ENCODE measurements at regions not wholly inside any gene's neighbourhood (a gene's known extent, or its start where the extent isn't known, plus 50 kb on each side); places are given as distances from the start of the nearest gene placed in this dataset.
A peak's percentile ranks its signal among the peaks of the same experiment; 100 is the strongest.
"Not testable (repeated sequence)": the region's sequence is repeated elsewhere in the genome, so short reads cannot be mapped to it uniquely, and the experiment has no call there.

- no peak for DNase-seq
Measured at GRCh38 chr7:108627476-108628051, 57.9 kb downstream of the DNAJB9 start.

DNA sequence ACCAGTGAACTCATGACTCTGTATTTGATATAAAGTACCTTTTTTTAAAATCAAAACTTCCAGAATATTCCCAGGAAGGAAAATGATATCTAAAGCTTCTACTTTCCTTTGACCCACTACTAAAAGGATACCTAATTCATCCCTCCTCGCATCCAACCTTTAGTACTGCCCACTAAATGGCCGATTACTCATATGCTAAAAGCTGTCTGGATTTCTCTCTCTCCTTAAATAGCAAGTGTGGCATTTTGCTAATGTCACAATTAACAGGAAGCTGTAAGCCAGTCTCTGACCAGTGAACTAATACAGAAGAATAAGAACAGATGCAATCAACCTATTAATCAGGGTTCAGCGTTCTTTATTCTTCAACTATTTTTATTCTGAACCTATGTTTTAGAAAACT is 59.0 kb downstream of the DNAJB9 start:
- no peak for DNase-seq

DNA sequence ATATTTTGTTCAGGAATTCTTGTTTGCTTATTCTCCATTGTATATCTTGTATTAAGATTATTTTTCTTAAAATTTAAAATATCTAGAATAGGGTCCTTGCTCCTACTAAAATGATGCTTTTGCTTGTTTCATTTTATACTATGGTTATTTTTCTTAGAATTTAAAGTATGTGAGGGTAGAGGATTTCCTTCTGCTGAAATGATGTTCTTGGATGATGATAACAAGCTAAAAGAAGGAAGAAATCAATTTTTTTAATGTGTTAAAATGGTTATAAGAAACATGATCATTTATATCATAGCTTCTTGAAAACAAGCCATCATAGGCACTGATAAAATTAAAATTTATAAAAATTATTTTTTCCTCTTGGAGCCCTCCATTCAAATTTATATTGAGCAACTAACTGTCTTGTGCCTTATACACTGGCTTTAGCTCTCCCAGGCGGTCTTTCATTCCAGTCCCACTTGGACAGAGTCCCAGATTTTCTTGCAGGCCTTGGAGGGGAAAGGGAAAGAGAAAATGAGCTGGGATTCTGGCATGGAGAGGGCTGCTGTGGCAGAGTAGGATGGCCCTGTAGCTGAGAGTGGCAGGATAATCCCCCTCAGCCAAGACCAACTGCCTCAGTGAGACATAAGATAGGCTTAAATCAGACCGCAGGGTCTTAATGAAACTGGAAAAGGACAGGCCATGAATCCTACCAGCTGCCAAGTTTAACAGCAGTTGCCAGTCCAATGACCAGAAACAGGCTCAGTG is 60.2 kb downstream of the DNAJB9 start:
- DNase-seq = no peak

- DNase-seq = no peak
Measured at GRCh38 chr7:108634036-108634435, 64.4 kb downstream of the DNAJB9 start.

DNA sequence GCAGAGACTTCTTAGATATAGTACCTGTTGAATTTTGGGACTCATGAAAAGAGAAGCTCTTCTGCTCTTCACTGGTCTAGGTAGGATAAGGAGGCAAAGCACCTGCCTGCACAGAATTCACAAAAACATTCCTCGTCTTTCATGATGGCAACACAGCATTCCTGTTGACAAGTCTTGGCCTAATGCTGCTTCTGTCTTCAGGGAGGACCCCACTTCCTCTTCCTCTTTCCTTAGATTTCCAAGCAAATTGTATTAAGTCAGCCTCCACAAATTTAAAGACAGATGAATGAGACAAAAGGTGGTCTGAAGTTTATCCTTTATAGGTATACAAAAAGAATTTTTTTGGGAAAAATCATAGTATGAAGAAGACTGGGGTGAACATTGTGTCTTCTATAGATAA is 64.9 kb downstream of the DNAJB9 start:
- DNase-seq = no peak

- DNase-seq = peak; percentile 59 to 70
Measured at GRCh38 chr7:108637049-108637621, 67.5 kb downstream of the DNAJB9 start.

- DNase-seq = no peak
Measured at GRCh38 chr7:108642126-108642525, 72.5 kb downstream of the DNAJB9 start.

DNA sequence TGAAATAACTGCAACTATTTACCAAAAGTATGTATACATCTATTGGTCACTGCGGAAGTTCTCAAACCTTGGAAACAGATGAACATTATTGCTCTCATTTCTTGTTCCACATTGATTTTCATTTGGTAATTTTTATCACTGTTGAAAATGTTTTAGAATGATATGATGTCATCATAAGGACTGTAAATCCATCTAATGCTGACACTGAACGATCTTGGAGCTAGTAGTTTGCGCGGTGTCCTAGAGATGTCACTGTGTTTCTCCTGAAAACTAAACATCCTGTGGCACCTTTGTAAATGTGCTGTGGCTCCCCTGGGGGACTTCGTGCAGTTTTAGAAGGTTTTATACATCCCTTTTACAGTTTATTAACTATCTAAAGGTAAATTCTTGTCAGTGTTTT is 73.5 kb downstream of the DNAJB9 start:
- DNase-seq = no peak

DNA sequence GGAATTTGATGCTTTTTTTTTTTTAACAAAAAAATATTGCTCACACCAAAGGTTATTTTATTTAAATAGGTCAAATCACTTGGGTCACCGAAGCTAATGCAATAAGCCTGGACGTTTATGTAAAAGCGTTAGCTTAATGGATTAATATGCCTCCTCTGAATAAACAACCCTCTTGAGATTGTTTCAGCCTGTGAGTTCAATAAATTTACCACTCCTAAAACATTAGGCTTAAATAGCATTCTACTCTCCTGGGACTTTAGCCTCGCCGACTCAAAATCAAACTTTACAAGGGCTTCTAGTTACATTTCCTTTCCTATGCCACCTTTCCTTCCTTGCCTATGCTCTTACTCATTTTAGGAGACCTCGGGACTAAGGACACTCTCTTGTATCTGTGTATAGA is 79.3 kb downstream of the DNAJB9 start:
- DNase-seq = no peak

- no peak for DNase-seq
Measured at GRCh38 chr7:108650467-108650866, 80.8 kb downstream of the DNAJB9 start.

DNA sequence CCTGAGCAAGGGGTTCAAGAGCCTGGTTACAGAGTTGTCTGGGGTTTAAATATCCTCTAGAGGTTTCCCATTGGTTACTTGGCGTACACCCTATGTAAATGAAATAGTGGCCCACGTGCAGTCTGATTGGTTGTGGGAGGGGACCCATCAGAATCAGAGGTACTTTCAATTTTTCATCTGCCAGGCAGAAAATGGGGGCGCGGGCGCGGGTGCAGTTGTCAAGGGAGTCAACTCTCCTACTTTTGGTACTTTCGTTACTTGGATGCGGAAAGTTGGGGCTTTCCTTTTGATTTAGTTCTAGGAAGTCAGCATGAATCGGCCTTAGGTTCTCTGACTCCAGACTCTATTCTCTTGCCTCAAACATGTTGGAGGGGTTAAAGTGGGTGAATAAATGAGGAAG is 83.2 kb downstream of the DNAJB9 start:
- DNase-seq = no peak

DNA sequence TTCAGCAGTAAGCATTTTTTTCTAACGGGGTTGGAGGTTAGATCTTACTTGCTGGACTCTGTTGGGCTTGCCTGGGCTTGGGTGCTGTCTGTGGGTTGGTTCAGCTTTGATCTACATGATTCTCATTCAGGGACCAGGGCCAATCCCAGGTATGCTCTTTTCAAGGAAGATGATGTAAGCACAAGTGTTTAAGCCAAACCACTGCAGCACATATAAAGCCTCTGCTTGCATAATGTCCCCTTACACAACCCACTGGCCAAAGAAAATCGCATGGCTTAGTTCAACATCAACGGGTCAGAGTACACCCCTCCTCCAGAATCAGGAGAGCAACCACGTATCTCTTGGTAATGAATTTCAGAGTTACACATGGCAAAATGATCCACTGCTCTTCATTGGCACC is 83.9 kb downstream of the DNAJB9 start:
- no peak for DNase-seq

GRCh38 chr7:108657140-108657726 is 87.6 kb downstream of the DNAJB9 start:
- DNase-seq = not testable (repeated sequence)

GRCh38 chr7:108659261-108659660 is 89.6 kb downstream of the DNAJB9 start:
- DNase-seq = no peak

DNA sequence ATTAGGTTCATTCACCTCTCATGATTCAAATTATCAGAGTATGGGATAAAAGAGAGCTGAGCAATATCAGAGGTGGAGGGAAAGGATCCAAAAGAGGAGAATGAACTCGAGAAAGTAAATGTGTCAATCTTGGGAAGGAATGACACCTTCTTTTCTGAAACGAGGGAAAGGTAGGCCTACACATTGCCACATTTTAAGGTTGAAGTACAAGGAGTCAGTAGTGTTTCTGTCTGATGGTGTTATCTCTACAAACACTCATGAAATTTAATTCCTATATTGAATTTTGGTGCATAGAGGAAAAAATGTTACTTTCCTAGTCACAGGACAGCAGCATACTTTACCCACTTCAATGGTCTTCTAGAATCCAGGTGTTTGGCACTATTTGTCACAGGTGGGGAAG is 90.2 kb downstream of the DNAJB9 start:
- no peak for DNase-seq

DNA sequence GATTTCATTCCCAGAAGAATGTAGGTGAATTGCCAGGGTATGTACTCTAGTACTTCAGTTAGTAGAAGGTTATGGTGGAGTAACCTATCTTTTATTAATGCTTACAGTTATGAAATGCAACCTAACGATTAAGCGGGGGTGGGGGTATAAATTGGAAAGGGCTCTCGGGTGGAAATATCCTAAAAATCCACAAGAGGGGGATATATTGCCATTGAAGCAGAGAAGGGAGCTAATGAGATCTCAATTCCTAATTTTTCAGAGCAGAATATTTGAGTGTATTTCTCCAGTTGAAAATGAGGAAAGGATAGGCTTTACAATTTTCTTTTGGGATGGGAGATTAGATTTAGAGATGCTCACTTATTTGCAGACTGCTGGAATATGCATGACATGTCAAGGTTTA is 90.8 kb downstream of the DNAJB9 start:
- no peak for DNase-seq

- DNase-seq = no peak
Measured at GRCh38 chr7:108662783-108663362, 93.2 kb downstream of the DNAJB9 start.

- no peak for DNase-seq
Measured at GRCh38 chr7:108663701-108664100, 94.0 kb downstream of the DNAJB9 start.

DNA sequence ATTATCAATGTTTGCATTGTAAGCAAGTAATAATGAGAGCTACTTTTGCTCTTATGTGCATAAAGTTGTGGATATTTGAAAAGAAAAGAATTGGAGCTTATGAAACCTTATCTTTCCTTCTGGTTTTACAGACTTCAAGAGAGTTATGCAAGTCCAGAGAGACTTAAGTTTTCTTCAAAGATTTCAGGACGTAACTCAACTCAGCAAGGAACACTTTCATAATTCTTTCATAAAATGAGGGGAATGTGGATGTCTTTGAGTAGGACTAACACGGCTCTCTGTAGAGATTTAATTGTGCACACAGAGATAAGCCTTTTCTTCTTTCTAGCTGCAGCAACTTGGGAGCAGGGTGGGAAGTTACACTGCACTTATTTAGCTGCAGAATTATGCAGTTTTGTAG is 97.5 kb downstream of the DNAJB9 start:
- no peak for DNase-seq

DNA sequence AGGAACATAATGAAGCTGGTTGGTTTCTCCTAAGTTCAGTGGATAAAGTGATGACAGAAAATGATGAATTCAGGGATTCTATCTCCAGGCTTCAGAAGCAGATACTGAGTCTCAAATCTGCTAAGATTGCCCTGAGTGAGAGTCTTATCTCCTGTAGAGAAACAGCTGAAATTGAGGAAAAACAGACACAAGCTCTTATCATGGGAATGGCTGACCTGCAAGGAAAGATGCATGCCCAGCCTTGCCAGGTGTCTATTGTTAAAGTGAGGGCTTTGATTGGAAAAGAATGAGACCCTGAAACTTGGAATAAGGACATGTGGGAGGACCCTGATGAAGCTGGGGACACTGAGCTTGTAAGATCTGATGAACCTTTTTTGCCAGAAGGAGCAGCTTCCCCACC is 100.3 kb downstream of the DNAJB9 start:
- no peak for DNase-seq

DNA sequence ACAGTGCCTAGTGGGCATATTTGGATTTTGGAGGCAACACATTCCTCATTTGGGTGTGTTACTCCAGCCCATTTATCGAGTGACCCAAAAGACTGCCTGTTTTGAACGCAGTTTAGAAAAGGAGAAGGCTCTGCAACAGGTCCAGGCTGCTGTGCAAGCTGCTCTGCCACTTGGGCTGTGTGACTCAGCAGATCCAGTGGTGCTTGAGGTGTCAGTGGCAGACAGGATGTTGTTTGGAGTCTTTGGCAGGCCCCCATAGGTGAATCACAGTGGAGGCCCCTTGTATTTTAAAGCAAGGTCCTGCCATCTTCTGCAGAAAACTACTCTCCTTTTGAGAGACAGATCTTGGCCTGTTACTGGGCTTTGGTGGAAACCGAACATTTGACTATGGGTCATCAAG is 104.0 kb downstream of the DNAJB9 start:
- not testable (repeated sequence) for DNase-seq

DNA sequence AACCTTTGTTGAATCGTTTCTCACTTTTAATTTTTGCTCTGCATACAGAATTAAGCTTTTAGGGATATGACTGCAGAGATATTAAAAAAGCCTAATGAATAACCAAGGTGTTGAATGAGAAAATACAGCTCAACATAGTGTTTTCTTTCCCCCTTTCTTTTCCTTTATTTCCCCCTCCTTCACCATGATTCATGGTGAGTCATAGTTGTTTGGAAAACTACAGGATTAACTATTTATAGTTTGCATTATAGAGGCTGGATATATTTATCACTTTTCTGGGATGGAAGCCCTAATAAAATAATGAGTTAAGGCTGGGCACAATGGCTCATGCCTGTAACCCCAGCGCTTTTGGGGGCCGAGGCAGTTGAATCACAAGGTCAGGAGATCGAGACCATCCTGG is 115.0 kb downstream of the DNAJB9 start:
- no peak for DNase-seq

DNA sequence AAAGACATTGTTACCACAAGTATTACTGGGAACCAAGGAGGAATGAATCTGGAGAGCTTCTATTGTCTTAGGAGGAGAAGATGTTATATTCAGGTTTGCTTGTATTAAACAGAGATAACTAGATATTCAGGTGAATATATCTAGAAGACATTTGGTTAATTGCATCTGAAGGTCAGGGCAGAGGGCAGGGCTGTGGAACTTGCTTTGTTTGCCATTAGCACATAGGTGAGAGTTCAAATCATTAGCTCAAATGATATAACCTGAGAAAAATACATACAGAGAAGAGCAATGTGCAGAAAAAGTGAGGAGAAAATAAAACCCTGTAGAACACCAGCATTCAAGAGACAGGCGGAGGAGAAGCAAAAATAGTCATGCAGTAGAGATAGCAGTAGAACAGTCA is 116.8 kb downstream of the DNAJB9 start:
- no peak for DNase-seq

DNA sequence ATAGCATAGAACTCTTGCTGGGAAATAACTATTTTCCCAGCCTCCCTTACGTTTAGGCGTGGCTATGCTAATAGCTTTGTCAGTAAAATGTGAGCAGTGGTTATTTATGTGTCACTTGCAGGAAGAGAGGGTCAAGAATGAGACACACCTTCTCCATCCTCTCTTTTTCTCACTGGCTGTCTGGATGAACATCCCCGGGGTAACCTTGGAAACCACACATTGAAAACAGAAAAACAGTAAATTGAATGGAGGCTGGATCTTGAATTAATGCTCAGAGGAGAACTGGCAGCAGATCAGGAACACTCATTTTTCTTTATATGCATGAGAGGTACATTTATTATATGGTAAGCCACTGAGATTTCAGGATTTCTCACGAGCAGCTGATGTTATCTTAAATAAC is 127.6 kb downstream of the DNAJB9 start:
- no peak for DNase-seq
